ENCODE measurements at regions not wholly inside any gene's neighbourhood (a gene's known extent, or its start where the extent isn't known, plus 50 kb on each side); places are given as distances from the start of the nearest gene placed in this dataset.

- TF ChIP-seq, protein P1, sequence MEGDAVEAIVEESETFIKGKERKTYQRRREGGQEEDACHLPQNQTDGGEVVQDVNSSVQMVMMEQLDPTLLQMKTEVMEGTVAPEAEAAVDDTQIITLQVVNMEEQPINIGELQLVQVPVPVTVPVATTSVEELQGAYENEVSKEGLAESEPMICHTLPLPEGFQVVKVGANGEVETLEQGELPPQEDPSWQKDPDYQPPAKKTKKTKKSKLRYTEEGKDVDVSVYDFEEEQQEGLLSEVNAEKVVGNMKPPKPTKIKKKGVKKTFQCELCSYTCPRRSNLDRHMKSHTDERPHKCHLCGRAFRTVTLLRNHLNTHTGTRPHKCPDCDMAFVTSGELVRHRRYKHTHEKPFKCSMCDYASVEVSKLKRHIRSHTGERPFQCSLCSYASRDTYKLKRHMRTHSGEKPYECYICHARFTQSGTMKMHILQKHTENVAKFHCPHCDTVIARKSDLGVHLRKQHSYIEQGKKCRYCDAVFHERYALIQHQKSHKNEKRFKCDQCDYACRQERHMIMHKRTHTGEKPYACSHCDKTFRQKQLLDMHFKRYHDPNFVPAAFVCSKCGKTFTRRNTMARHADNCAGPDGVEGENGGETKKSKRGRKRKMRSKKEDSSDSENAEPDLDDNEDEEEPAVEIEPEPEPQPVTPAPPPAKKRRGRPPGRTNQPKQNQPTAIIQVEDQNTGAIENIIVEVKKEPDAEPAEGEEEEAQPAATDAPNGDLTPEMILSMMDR (IDR thresholded peaks at IDR 0.05; ENCODE audit: extremely low read depth in 1 of 2, insufficient read depth in 1 of 2, low read depth in 1 of 2, low read length in 2 of 2), result no peak
- no peak for TF ChIP-seq GATA2 (IDR thresholded peaks at IDR 0.05; ENCODE audit: insufficient read depth, insufficient read length, low read depth, low read length)
- TF ChIP-seq EZH2 (IDR thresholded peaks at IDR 0.05; ENCODE audit: borderline replicate concordance, low read depth, low read length, severe bottlenecking), result no peak
- TF ChIP-seq POLR2A (IDR thresholded peaks at IDR 0.05; ENCODE audit: low read depth, low read length), result no peak
- TF ChIP-seq FOS (IDR thresholded peaks at IDR 0.05; ENCODE audit: borderline replicate concordance, insufficient read depth, low read length), result no peak
- no peak for TF ChIP-seq JUN (IDR thresholded peaks at IDR 0.05; ENCODE audit: borderline replicate concordance, insufficient read depth, insufficient read length, low read depth)
- TF ChIP-seq POLR2AphosphoS5 (IDR thresholded peaks at IDR 0.05; ENCODE audit: insufficient read depth, low read depth, low read length), result no peak
These were observed 90.1 kb upstream of the PELI2 start for GRCh38 chr14:56027916-56028712.
